Thoracic aorta (tissue), 2 donors: ENCODE measurements at regions not wholly inside any gene's neighbourhood (a gene's known extent, or its start where the extent isn't known, plus 50 kb on each side); places are given as distances from the start of the nearest gene placed in this dataset.

ENCODE experiments used
- ATAC-seq: fragments of 150-250 bp; one replicate; pipeline ENCODE4 v1.8.0; 2017; ENCODE audit warnings: low read depth; ENCODE audit not compliant: insufficient number of reproducible peaks, low FRiP score
- DNase-seq: peaks from one replicate; pipeline ENCODE4 v3.0.0-alpha.2; 2020; ENCODE audit warnings: low spot score
- H3K27ac ChIP-seq, 2 donors: fragments of 200-600 bp; sonication (generic); 1 replicate in 1 of 2; 2 replicates in 1 of 2; pipeline ENCODE4 v1.5.1; 2016; ENCODE audit warnings: mild to moderate bottlenecking in 2 of 2, moderate library complexity in 2 of 2
- H3K27me3 ChIP-seq: fragments of 200-600 bp; sonication (generic); replicated peaks from 2 replicates; pipeline ENCODE4 v1.6.0; 2016; ENCODE audit warnings: mild to moderate bottlenecking; ENCODE audit not compliant: insufficient read depth
- H3K36me3 ChIP-seq: fragments of 200-600 bp; sonication (generic); one replicate; pipeline ENCODE4 v1.5.1; 2016
- H3K4me1 ChIP-seq, 2 donors: fragments of 200-600 bp; sonication (generic); 1 replicate in 1 of 2; 2 replicates in 1 of 2; pipeline versions ENCODE4 v1.5.1 to v1.6.0; 2016; ENCODE audit warnings: low read depth in 2 of 2, mild to moderate bottlenecking in 1 of 2; ENCODE audit not compliant: control insufficient read depth in 1 of 2
- H3K4me3 ChIP-seq: fragments of 200-600 bp; sonication (generic); 2 replicates; pipeline ENCODE4 v1.5.1; 2016; ENCODE audit warnings: mild to moderate bottlenecking
- H3K9me3 ChIP-seq: fragments of 200-600 bp; sonication (generic); 2 replicates; pipeline ENCODE4 v1.5.1; 2016
- TF ChIP-seq, protein P1 (sequence below): fragments of 200-600 bp; sonication (generic); IDR thresholded peaks from one replicate; pipeline ENCODE4 v1.5.1; 2019; ENCODE audit warnings: antibody characterized with exemption

DNA sequence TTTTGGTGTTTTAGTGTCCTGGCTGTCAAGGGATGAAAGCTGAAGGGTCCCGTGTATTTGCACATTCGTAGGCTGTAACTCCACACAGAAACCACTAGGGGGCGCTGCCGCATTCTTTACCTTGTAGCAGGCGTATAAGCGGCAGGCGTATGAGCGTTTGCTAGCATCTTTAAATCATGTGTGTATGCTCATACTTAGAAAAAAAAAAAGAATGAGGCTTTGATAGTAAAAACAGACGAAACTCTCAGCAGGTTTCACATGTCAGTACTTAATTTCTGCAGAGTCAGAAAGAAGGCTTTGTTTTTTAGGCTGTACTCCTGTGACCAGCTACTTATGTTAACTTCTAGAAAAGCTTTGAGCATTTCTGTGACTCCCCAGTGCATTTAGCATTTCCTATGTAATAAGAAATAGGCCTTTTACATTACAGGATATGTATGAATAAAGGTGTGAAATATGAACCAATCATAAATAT lies 218.8 kb upstream of the ADAMTSL1 start:
- Histone ChIP-seq H3K36me3 (no peaks in the 10 kb centered on the region), H3K4me3 (no peak overlapping the region), H3K27me3 (no peaks in the 10 kb centered on the region), H3K27ac (no peak overlapping the region), H3K9me3 (no peaks in the 10 kb centered on the region), H3K4me1 (peaks cover 0 to 30% of the 10 kb centered on the region in 2 donors)
- ATAC-seq = peak; percentile 68
- TF ChIP-seq, protein P1, sequence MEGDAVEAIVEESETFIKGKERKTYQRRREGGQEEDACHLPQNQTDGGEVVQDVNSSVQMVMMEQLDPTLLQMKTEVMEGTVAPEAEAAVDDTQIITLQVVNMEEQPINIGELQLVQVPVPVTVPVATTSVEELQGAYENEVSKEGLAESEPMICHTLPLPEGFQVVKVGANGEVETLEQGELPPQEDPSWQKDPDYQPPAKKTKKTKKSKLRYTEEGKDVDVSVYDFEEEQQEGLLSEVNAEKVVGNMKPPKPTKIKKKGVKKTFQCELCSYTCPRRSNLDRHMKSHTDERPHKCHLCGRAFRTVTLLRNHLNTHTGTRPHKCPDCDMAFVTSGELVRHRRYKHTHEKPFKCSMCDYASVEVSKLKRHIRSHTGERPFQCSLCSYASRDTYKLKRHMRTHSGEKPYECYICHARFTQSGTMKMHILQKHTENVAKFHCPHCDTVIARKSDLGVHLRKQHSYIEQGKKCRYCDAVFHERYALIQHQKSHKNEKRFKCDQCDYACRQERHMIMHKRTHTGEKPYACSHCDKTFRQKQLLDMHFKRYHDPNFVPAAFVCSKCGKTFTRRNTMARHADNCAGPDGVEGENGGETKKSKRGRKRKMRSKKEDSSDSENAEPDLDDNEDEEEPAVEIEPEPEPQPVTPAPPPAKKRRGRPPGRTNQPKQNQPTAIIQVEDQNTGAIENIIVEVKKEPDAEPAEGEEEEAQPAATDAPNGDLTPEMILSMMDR = peak; percentile 96
- peak; percentile 28 for DNase-seq

DNA sequence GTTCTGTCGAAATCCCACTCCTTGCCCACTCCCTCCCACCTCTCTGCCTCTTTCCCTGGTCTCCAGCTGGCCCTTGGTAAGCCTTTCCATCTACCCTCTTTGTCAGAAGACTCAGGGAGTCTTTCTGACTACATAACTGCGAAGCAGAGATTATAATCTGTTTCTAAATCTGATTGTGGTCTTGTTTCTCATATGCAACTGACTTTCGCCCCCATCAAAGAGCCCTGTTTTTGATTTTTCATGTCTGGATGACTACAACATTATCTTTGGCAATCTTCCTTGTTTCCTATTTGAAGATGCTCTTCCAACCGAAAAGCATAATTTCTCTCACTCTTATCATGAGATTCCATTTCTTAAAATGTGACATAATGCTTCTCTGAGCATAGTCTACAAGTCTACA lies 218.2 kb upstream of the ADAMTSL1 start:
- ATAC-seq (no peak), DNase-seq (no peak)
- no peak overlapping the region for H3K4me3 ChIP-seq
- TF ChIP-seq, protein P1 = no peak
- H3K27ac ChIP-seq = no peak overlapping the region
- H3K27me3 ChIP-seq = no peaks in the 10 kb centered on the region
- no peaks in the 10 kb centered on the region for H3K9me3 ChIP-seq
- peaks cover 0 to 36% of the 10 kb centered on the region in 2 donors for H3K4me1 ChIP-seq
- no peaks in the 10 kb centered on the region for H3K36me3 ChIP-seq

DNA sequence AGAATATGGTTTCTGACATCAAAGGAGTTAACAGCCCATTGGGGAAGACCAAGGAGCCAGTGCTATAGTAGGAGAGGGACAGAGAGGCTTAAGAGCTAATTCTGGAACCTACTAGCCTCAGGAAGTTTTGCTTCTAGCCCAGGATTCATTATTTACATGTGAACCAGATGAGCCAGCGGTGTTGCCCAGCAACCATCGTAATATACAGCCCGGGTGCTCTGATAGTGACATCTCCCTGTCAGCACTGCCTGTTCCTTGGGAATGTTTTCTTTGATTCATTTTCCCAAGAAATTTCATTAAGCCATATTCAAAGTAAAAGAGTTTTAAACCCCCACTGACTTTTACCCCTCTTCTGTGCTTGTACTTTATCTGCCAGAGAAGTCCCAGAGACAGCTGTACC lies 217.4 kb upstream of the ADAMTSL1 start:
- TF ChIP-seq, protein P1 = no peak
- ATAC-seq = no peak
- no peak for DNase-seq
- Histone ChIP-seq H3K4me3 (no peak overlapping the region), H3K4me1 (peaks cover 0 to 37% of the 10 kb centered on the region in 2 donors), H3K9me3 (no peaks in the 10 kb centered on the region), H3K27ac (no peak overlapping the region), H3K36me3 (no peaks in the 10 kb centered on the region), H3K27me3 (no peaks in the 10 kb centered on the region)

DNA sequence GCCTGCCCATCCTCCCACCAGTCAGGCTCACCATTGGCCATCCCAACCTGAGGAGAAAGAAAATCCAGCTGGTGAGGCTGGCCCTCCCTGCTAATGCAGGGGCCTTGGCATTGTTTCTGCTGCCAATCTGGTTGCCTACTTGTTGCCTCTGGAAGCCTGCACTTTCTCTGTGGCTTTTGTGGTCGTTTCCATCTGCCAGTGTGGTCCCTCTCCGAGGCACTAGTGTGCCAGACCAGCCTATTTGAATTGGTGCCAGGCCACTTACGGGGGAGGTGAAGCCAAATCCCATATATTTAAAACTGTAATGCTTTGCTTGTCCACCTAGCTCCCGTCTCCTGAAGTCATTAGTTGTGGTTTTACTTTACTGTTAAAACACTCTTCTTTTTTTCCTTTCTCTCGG lies 213.4 kb upstream of the ADAMTSL1 start:
- Histone ChIP-seq H3K36me3 (no peaks in the 10 kb centered on the region), H3K4me1 (peaks cover 0 to 29% of the 10 kb centered on the region in 2 donors), H3K4me3 (no peak overlapping the region), H3K9me3 (no peaks in the 10 kb centered on the region), H3K27ac (no peak overlapping the region), H3K27me3 (no peaks in the 10 kb centered on the region)
- no peak for ATAC-seq
- no peak for DNase-seq
- TF ChIP-seq, protein P1 = no peak

DNA sequence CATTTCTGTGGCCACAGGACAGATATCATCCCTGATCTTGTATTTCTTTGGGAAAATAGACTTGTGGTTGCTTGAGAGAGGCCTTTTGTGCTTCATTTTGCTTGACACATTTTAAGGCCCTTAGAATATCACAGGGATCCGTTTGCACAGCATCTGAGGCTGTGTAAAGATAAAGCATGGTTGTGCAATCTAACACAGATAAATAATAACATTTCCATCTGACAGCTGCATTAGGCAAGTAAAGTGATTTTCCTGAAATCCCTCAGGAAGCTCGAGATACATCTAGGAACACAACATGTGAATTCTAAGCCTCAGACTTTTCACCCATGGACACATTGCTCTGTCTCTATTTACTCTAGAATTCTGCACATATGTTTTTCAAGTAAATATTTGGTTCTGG lies 212.8 kb upstream of the ADAMTSL1 start:
- H3K36me3 ChIP-seq = no peaks in the 10 kb centered on the region
- peaks cover 0 to 23% of the 10 kb centered on the region in 2 donors for H3K4me1 ChIP-seq
- DNase-seq = no peak
- H3K4me3 ChIP-seq = no peak overlapping the region
- H3K9me3 ChIP-seq = no peaks in the 10 kb centered on the region
- no peak overlapping the region for H3K27ac ChIP-seq
- TF ChIP-seq, protein P1 = no peak
- ATAC-seq = no peak
- H3K27me3 ChIP-seq = no peaks in the 10 kb centered on the region
